ENCODE measurements at regions not wholly inside any gene's neighbourhood (a gene's known extent, or its start where the extent isn't known, plus 50 kb on each side); places are given as distances from the start of the nearest gene placed in this dataset.

DNA sequence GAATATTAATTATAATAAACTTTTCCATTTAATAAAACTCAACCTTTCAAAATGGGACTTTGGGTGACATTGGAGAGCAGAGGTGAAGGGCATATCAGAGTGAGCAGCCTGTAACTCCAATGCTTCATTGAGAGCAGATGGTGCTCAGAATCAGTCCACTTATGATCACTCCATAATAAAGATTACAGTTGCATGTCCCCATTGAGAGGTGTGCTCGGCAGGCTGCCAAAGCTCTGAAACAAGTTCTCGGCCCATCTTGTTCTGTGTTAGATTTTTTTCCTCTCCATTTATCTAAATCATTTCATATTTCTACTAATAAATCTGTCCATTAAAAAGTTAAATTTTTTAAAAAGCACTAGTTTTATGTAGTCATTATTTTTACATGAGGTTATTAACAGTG is 1786.4 kb upstream of the WWC1 start (continued):
- TF ChIP-seq, protein P1, sequence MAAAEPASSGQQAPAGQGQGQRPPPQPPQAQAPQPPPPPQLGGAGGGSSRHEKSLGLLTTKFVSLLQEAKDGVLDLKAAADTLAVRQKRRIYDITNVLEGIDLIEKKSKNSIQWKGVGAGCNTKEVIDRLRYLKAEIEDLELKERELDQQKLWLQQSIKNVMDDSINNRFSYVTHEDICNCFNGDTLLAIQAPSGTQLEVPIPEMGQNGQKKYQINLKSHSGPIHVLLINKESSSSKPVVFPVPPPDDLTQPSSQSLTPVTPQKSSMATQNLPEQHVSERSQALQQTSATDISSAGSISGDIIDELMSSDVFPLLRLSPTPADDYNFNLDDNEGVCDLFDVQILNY (CRISPR knock-in tag; IDR thresholded peaks at IDR 0.05): no peak

DNA sequence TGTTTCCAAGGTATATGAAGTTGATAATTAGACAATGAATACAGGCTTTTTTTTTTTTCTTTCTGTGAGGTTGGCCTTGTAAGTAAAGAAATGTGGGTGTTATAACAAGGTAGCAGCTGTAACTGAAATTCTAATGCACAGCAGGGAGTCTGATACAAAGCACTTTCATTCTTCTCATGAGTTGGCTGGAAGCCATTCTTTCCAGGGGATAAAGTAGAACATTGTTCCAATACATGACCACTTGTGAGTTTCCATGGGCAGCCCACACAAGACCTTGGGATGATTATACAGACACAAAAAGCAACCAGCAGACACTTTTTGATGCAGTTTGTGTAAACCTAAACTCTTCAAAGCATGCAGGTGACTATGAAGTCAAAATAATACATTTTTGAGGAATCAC is 1785.9 kb upstream of the WWC1 start:
- no peak for ATAC-seq

More for the DNA sequence above, 1785.9 kb upstream of the WWC1 start:
- Mint-ChIP-seq H3K27ac (no peak overlapping the region), H3K4me1 (no peaks in the 10 kb centered on the region; the same call in none of the 2 replicates), H3K9me3 (no peaks in the 10 kb centered on the region), H3K4me3 (no peak overlapping the region), H3K27me3 (ENCODE audit: low read depth) (no peaks in the 10 kb centered on the region), H3K36me3 (no peaks in the 10 kb centered on the region)
- POLR2A ChIA-PET: no interaction called here
- CTCF ChIA-PET: no interaction called here
- no peak for DNase-seq (ENCODE audit: low spot score)
- TF ChIP-seq GABPB1 (CRISPR knock-in tag; IDR thresholded peaks at IDR 0.05): no peak
- no peak for TF ChIP-seq MXD4 (CRISPR knock-in tag; IDR thresholded peaks at IDR 0.05; ENCODE audit: borderline replicate concordance)
- TF ChIP-seq, protein P2, sequence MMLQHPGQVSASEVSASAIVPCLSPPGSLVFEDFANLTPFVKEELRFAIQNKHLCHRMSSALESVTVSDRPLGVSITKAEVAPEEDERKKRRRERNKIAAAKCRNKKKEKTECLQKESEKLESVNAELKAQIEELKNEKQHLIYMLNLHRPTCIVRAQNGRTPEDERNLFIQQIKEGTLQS (CRISPR knock-in tag; conservative IDR thresholded peaks at IDR 0.05): no peak
- TF ChIP-seq, protein P3, sequence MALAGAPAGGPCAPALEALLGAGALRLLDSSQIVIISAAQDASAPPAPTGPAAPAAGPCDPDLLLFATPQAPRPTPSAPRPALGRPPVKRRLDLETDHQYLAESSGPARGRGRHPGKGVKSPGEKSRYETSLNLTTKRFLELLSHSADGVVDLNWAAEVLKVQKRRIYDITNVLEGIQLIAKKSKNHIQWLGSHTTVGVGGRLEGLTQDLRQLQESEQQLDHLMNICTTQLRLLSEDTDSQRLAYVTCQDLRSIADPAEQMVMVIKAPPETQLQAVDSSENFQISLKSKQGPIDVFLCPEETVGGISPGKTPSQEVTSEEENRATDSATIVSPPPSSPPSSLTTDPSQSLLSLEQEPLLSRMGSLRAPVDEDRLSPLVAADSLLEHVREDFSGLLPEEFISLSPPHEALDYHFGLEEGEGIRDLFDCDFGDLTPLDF (CRISPR knock-in tag; IDR thresholded peaks at IDR 0.05): no peak
- TF ChIP-seq, protein P4, sequence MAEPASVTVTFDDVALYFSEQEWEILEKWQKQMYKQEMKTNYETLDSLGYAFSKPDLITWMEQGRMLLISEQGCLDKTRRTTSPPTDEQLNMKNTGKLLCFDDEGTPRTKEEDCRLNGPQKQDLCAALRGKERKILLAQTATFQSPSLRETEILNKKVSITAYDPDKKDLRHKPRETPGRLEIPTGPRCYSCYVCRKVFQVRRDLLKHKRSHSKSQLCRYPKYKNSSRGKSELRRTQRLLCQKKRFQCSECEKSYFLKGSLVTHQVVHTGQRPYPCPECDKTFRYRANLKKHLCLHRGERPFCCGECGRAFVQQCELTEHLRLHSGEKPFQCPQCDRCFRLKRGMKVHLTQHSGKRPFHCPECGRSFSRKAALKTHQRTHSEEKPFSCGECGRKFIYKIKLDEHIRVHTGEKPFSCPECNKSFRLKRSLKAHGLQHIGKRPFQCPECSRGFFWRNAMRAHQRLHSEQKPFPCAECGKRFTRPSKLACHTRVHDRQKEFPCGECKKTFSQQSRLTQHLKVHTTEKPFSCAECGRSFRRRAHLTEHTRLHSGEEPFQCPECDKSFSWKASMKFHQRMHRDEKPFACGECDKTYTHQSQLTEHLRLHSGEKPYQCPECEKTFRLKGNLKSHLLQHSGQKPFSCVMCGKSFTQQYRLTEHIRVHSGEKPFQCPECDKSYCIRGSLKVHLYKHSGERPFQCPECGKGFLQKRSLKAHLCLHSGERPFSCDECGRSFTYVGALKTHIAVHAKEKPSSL (CRISPR knock-in tag; conservative IDR thresholded peaks at IDR 0.05): no peak
- TF ChIP-seq OVOL2 (CRISPR knock-in tag; IDR thresholded peaks at IDR 0.05; ENCODE audit: borderline replicate concordance): no peak
- no peak for TF ChIP-seq ZNF263 (CRISPR knock-in tag; IDR thresholded peaks at IDR 0.05; ENCODE audit: low read depth)
- TF ChIP-seq, protein P5, sequence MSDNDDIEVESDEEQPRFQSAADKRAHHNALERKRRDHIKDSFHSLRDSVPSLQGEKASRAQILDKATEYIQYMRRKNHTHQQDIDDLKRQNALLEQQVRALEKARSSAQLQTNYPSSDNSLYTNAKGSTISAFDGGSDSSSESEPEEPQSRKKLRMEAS (CRISPR knock-in tag; IDR thresholded peaks at IDR 0.05): no peak
- TF ChIP-seq IRF2 (CRISPR knock-in tag; IDR thresholded peaks at IDR 0.05; ENCODE audit: borderline replicate concordance, low read depth): no peak
- TF ChIP-seq TP53 (CRISPR knock-in tag; IDR thresholded peaks at IDR 0.05): no peak
- TF ChIP-seq, protein P6, sequence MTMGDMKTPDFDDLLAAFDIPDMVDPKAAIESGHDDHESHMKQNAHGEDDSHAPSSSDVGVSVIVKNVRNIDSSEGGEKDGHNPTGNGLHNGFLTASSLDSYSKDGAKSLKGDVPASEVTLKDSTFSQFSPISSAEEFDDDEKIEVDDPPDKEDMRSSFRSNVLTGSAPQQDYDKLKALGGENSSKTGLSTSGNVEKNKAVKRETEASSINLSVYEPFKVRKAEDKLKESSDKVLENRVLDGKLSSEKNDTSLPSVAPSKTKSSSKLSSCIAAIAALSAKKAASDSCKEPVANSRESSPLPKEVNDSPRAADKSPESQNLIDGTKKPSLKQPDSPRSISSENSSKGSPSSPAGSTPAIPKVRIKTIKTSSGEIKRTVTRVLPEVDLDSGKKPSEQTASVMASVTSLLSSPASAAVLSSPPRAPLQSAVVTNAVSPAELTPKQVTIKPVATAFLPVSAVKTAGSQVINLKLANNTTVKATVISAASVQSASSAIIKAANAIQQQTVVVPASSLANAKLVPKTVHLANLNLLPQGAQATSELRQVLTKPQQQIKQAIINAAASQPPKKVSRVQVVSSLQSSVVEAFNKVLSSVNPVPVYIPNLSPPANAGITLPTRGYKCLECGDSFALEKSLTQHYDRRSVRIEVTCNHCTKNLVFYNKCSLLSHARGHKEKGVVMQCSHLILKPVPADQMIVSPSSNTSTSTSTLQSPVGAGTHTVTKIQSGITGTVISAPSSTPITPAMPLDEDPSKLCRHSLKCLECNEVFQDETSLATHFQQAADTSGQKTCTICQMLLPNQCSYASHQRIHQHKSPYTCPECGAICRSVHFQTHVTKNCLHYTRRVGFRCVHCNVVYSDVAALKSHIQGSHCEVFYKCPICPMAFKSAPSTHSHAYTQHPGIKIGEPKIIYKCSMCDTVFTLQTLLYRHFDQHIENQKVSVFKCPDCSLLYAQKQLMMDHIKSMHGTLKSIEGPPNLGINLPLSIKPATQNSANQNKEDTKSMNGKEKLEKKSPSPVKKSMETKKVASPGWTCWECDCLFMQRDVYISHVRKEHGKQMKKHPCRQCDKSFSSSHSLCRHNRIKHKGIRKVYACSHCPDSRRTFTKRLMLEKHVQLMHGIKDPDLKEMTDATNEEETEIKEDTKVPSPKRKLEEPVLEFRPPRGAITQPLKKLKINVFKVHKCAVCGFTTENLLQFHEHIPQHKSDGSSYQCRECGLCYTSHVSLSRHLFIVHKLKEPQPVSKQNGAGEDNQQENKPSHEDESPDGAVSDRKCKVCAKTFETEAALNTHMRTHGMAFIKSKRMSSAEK (CRISPR knock-in tag; IDR thresholded peaks at IDR 0.05; ENCODE audit: borderline replicate concordance): no peak
- TF ChIP-seq, protein P1 (CRISPR knock-in tag; IDR thresholded peaks at IDR 0.05): no peak
